Neuron (in vitro differentiated cells): ENCODE measurements at regions not wholly inside any gene's neighbourhood (a gene's known extent, or its start where the extent isn't known, plus 50 kb on each side); places are given as distances from the start of the nearest gene placed in this dataset.

Source experiments
- H2AFZ ChIP-seq: one replicate; pipeline ENCODE4 v1.6.1; 2013; ENCODE audit warnings: low read depth, mild to moderate bottlenecking, inconsistent platforms, low read length, moderate library complexity
- H3K27me3 ChIP-seq: one replicate; pipeline ENCODE4 v1.6.1; 2013; ENCODE audit warnings: low read length; ENCODE audit not compliant: insufficient read depth
- H3K36me3 ChIP-seq: one replicate; pipeline ENCODE4 v1.6.1; 2013; ENCODE audit warnings: low read length; ENCODE audit not compliant: insufficient read depth
- H3K4me1 ChIP-seq: one replicate; pipeline ENCODE4 v1.6.1; 2013; ENCODE audit warnings: low read length; ENCODE audit not compliant: insufficient read depth
- H3K4me3 ChIP-seq: 2 replicates; pipeline ENCODE4 v1.5.1; 2013; ENCODE audit warnings: mild to moderate bottlenecking, low read length, moderate library complexity
- H3K9me3 ChIP-seq: one replicate; pipeline ENCODE4 v1.6.1; 2013; ENCODE audit warnings: low read length

GRCh38 chr3:160076519-160076918 lies 87.9 kb downstream of the IL12A start:
- no peak overlapping the region for H2AFZ ChIP-seq
- H3K36me3 ChIP-seq = no peaks in the 10 kb centered on the region
- no peak overlapping the region for H3K4me3 ChIP-seq
- H3K4me1 ChIP-seq = no peaks in the 10 kb centered on the region
- H3K9me3 ChIP-seq = no peaks in the 10 kb centered on the region
- H3K27me3 ChIP-seq = no peaks in the 10 kb centered on the region

GRCh38 chr3:160078533-160078932 lies 89.9 kb downstream of the IL12A start:
- H3K36me3 ChIP-seq = no peaks in the 10 kb centered on the region

GRCh38 chr3:160081958-160082533 lies 93.4 kb downstream of the IL12A start:
- Histone ChIP-seq H3K9me3 (no peaks in the 10 kb centered on the region), H3K4me3 (no peak overlapping the region), H3K27me3 (no peaks in the 10 kb centered on the region), H3K36me3 (no peaks in the 10 kb centered on the region), H3K4me1 (no peaks in the 10 kb centered on the region), H2AFZ (no peak overlapping the region)

More at GRCh38 chr3:160078533-160078932, 89.9 kb downstream of the IL12A start:
- Histone ChIP-seq H3K9me3 (no peaks in the 10 kb centered on the region), H2AFZ (no peak overlapping the region), H3K27me3 (no peaks in the 10 kb centered on the region), H3K4me3 (no peak overlapping the region), H3K4me1 (no peaks in the 10 kb centered on the region)

GRCh38 chr3:160084998-160085397 lies 96.4 kb downstream of the IL12A start:
- Histone ChIP-seq H2AFZ (no peak overlapping the region), H3K4me3 (no peak overlapping the region), H3K27me3 (no peaks in the 10 kb centered on the region), H3K36me3 (no peaks in the 10 kb centered on the region), H3K4me1 (no peaks in the 10 kb centered on the region), H3K9me3 (no peaks in the 10 kb centered on the region)

- no peaks in the 10 kb centered on the region for H3K27me3 ChIP-seq
- no peaks in the 10 kb centered on the region for H3K4me1 ChIP-seq
- no peak overlapping the region for H3K4me3 ChIP-seq
- no peaks in the 10 kb centered on the region for H3K9me3 ChIP-seq
- H3K36me3 ChIP-seq = no peaks in the 10 kb centered on the region
- no peak overlapping the region for H2AFZ ChIP-seq
Measured at GRCh38 chr3:160088492-160089137, 100.0 kb downstream of the IL12A start.

- H3K36me3 ChIP-seq = no peaks in the 10 kb centered on the region
- H3K9me3 ChIP-seq = no peaks in the 10 kb centered on the region
- H3K27me3 ChIP-seq = no peaks in the 10 kb centered on the region
- H2AFZ ChIP-seq = no peak overlapping the region
- no peaks in the 10 kb centered on the region for H3K4me1 ChIP-seq
- no peak overlapping the region for H3K4me3 ChIP-seq
Measured at GRCh38 chr3:160090653-160091052, 102.0 kb downstream of the IL12A start.

- Histone ChIP-seq H3K36me3 (no peaks in the 10 kb centered on the region), H3K4me3 (no peak overlapping the region), H3K4me1 (no peaks in the 10 kb centered on the region), H3K9me3 (no peaks in the 10 kb centered on the region), H3K27me3 (no peaks in the 10 kb centered on the region), H2AFZ (no peak overlapping the region)
Measured at GRCh38 chr3:160091441-160091840, 102.8 kb downstream of the IL12A start.

- Histone ChIP-seq H3K4me3 (no peak overlapping the region), H3K27me3 (no peaks in the 10 kb centered on the region), H3K4me1 (no peaks in the 10 kb centered on the region), H2AFZ (no peak overlapping the region), H3K36me3 (no peaks in the 10 kb centered on the region), H3K9me3 (no peaks in the 10 kb centered on the region)
Measured at GRCh38 chr3:160092760-160093159, 104.1 kb downstream of the IL12A start.

- Histone ChIP-seq H3K9me3 (no peaks in the 10 kb centered on the region), H3K36me3 (no peaks in the 10 kb centered on the region), H3K4me3 (no peak overlapping the region), H3K27me3 (peaks cover 4% of the 10 kb centered on the region), H3K4me1 (no peaks in the 10 kb centered on the region), H2AFZ (no peak overlapping the region)
Measured at GRCh38 chr3:160094562-160094961, 105.9 kb downstream of the IL12A start.

- Histone ChIP-seq H3K4me3 (no peak overlapping the region), H3K9me3 (no peaks in the 10 kb centered on the region), H3K4me1 (no peaks in the 10 kb centered on the region), H3K27me3 (peaks cover 4% of the 10 kb centered on the region), H2AFZ (no peak overlapping the region), H3K36me3 (no peaks in the 10 kb centered on the region)
Measured at GRCh38 chr3:160097478-160097877, 108.8 kb downstream of the IL12A start.

GRCh38 chr3:160098261-160098908 lies 109.8 kb downstream of the IL12A start:
- Histone ChIP-seq H3K27me3 (peaks cover 4% of the 10 kb centered on the region), H3K9me3 (no peaks in the 10 kb centered on the region), H3K4me1 (no peaks in the 10 kb centered on the region), H2AFZ (no peak overlapping the region), H3K4me3 (no peak overlapping the region), H3K36me3 (no peaks in the 10 kb centered on the region)

GRCh38 chr3:160098926-160099626 lies 110.4 kb downstream of the IL12A start:
- Histone ChIP-seq H2AFZ (no peak overlapping the region), H3K4me1 (no peaks in the 10 kb centered on the region), H3K9me3 (no peaks in the 10 kb centered on the region), H3K27me3 (peaks cover 4% of the 10 kb centered on the region), H3K4me3 (no peak overlapping the region), H3K36me3 (no peaks in the 10 kb centered on the region)

GRCh38 chr3:160099834-160100233 lies 111.2 kb downstream of the IL12A start:
- Histone ChIP-seq H3K27me3 (peaks cover 4% of the 10 kb centered on the region), H3K36me3 (no peaks in the 10 kb centered on the region), H2AFZ (no peak overlapping the region), H3K4me3 (no peak overlapping the region), H3K9me3 (no peaks in the 10 kb centered on the region), H3K4me1 (no peaks in the 10 kb centered on the region)
